Spleen (tissue), 7 donors: ENCODE measurements at regions not wholly inside any gene's neighbourhood (a gene's known extent, or its start where the extent isn't known, plus 50 kb on each side); places are given as distances from the start of the nearest gene placed in this dataset.

Experiments used
- CTCF ChIP-seq, 11 experiments: fragments of 200-600 bp in 7 of 11; fragments of 450-650 bp in 4 of 11; sonication (generic) in 4 of 11; IDR thresholded peaks in 8 of 11; conservative IDR thresholded peaks in 3 of 11; 1 replicate in 7 of 11; 2 replicates in 4 of 11; pipeline versions ENCODE4 v1.4.0 to v1.8.0; 2016 to 2021; ENCODE audit warnings: antibody characterized with exemption in 11 of 11, inconsistent platforms in 4 of 11, mild to moderate bottlenecking in 1 of 11
- POLR2A ChIP-seq, 3 donors: fragments of 450-650 bp; IDR thresholded peaks; one replicate each; pipeline ENCODE4 v1.5.1; 2017; ENCODE audit warnings: antibody characterized with exemption in 3 of 3, mild to moderate bottlenecking in 1 of 3
- POLR2AphosphoS5 ChIP-seq, 3 donors: sonication (generic); formaldehyde crosslinking; IDR thresholded peaks; one replicate each; pipeline ENCODE4 v1.5.1; 2017; ENCODE audit warnings: antibody characterized with exemption in 3 of 3
- donor health status: DM: no; HTN: no; CAD: no; lungs with moderate emphysema.
- donor health status: DM: no; HTN: no; CAD: no.
- donor health status: DM: no; HTN: no; CAD: no.

- TF ChIP-seq CTCF (IDR thresholded peaks at IDR 0.05 in 8 of 11, conservative IDR thresholded peaks at IDR 0.05 in 3 of 11), result no peak
- TF ChIP-seq POLR2AphosphoS5 (IDR thresholded peaks at IDR 0.05), result no peak
- no peak for TF ChIP-seq POLR2A (IDR thresholded peaks at IDR 0.05)
Measured at GRCh38 chr12:20000229-20000849, 368.0 kb upstream of the PDE3A start.
